ENCODE measurements at regions not wholly inside any gene's neighbourhood (a gene's known extent, or its start where the extent isn't known, plus 50 kb on each side); places are given as distances from the start of the nearest gene placed in this dataset.

DNA sequence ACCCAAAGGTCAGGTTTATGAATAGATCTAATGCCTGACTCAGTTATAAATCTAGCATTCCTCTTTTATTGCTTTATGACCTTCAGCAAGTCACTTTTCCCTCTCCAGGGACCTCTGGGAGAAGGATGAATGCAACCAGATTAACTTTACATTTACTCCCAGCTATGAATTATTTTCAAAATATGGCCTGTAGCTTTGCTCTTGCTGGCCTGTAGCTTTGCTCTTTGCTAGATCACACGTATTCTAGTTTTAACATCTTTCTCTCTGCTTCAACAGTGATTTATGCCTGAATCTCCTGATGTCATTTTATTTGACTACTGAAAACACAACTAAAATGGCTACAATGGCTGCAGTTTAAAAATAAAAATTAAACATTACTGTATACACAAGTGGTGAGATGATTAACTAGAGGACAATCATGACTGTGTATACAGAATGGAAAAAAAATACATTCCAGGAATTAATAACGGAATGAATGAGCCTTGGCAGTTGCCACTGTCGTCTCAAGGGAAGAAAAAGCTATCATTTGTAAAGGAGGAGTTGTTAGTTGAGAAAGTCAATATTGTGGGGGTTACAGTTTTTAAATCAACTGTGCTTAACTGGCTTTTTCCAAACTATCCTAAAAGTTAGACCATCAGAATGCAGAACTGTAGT, 434.5 kb upstream of the GOT2 start:
- Histone ChIP-seq H4K20me1 (ENCODE audit: insufficient read depth) (no peaks in the 10 kb centered on the region), H3K4me1 (replicated peaks; ENCODE audit: insufficient read depth) (no peaks in the 10 kb centered on the region), H3K4me3 (no peak overlapping the region), H3K27me3 (ENCODE audit: insufficient read depth, low read depth) (no peaks in the 10 kb centered on the region), H3K79me2 (ENCODE audit: low read depth) (no peaks in the 10 kb centered on the region), H3K4me2 (no peak overlapping the region), H2AFZ (no peak overlapping the region), H3K9me3 (ENCODE audit: insufficient read depth, low read depth) (no peaks in the 10 kb centered on the region), H3K36me3 (ENCODE audit: low read depth) (no peaks in the 10 kb centered on the region), H3K27ac (no peak overlapping the region), H3K9me2 (ENCODE audit: insufficient read depth) (no peaks in the 10 kb centered on the region), H3F3A (ENCODE audit: insufficient read depth, low read depth) (no peaks in the 10 kb centered on the region)
- ChIA-PET POLR2A (ENCODE audit: unreplicated experiment) (no interaction called here), CTCF (no interaction called here)
- TF ChIP-seq EZH2 (IDR thresholded peaks at IDR 0.05; ENCODE audit: low read depth) = no peak
- TF ChIP-seq, protein P1, sequence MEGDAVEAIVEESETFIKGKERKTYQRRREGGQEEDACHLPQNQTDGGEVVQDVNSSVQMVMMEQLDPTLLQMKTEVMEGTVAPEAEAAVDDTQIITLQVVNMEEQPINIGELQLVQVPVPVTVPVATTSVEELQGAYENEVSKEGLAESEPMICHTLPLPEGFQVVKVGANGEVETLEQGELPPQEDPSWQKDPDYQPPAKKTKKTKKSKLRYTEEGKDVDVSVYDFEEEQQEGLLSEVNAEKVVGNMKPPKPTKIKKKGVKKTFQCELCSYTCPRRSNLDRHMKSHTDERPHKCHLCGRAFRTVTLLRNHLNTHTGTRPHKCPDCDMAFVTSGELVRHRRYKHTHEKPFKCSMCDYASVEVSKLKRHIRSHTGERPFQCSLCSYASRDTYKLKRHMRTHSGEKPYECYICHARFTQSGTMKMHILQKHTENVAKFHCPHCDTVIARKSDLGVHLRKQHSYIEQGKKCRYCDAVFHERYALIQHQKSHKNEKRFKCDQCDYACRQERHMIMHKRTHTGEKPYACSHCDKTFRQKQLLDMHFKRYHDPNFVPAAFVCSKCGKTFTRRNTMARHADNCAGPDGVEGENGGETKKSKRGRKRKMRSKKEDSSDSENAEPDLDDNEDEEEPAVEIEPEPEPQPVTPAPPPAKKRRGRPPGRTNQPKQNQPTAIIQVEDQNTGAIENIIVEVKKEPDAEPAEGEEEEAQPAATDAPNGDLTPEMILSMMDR (conservative IDR thresholded peaks at IDR 0.05) = no peak
- no TSS peak for BruUV-seq (replicated peaks)
- DNase-seq = no peak
- intact Hi-C loops (cut with micrococcal nuclease; ENCODE audit: unreplicated experiment) = no loop called here

DNA sequence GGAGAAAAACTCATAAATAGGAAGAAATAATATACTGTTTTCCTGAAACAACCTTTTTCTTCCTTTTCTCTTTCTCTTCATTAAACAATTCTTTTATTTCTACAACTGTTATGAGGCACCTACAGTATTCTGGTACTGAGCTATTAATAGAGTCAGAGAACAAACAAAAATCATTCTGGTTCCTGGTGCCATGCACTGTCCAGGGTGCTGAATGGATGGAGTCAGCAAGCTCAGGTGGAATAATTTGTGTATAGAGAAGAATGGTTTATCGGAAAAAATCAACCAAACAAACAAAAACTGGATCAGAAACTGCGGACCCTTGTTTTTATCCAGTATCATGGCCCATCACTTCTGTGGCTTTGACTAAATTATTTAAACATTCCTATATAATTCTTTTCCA, 430.3 kb upstream of the GOT2 start:
- TF ChIP-seq, protein P1 (conservative IDR thresholded peaks at IDR 0.05) = no peak
- TF ChIP-seq EZH2 (IDR thresholded peaks at IDR 0.05; ENCODE audit: low read depth) = no peak
- Histone ChIP-seq H3K36me3 (ENCODE audit: low read depth) (no peaks in the 10 kb centered on the region), H3K27ac (no peak overlapping the region), H3K27me3 (ENCODE audit: insufficient read depth, low read depth) (no peaks in the 10 kb centered on the region; the same call in 1 of the 2 replicates), H3K4me3 (no peak overlapping the region), H3K79me2 (ENCODE audit: low read depth) (no peaks in the 10 kb centered on the region), H3K9me2 (ENCODE audit: insufficient read depth) (no peaks in the 10 kb centered on the region; the same call in 1 of the 2 replicates), H4K20me1 (ENCODE audit: insufficient read depth) (no peaks in the 10 kb centered on the region), H3K4me1 (replicated peaks; ENCODE audit: insufficient read depth) (no peaks in the 10 kb centered on the region), H3K4me2 (no peak overlapping the region), H3K9me3 (ENCODE audit: insufficient read depth, low read depth) (no peaks in the 10 kb centered on the region), H2AFZ (no peak overlapping the region), H3F3A (ENCODE audit: insufficient read depth, low read depth) (no peaks in the 10 kb centered on the region)
- no peak for DNase-seq
- intact Hi-C loops (cut with micrococcal nuclease; ENCODE audit: unreplicated experiment) = no loop called here
- CTCF ChIA-PET = no interaction called here
- POLR2A ChIA-PET (ENCODE audit: unreplicated experiment) = no interaction called here
- no TSS peak for BruUV-seq (replicated peaks)

DNA sequence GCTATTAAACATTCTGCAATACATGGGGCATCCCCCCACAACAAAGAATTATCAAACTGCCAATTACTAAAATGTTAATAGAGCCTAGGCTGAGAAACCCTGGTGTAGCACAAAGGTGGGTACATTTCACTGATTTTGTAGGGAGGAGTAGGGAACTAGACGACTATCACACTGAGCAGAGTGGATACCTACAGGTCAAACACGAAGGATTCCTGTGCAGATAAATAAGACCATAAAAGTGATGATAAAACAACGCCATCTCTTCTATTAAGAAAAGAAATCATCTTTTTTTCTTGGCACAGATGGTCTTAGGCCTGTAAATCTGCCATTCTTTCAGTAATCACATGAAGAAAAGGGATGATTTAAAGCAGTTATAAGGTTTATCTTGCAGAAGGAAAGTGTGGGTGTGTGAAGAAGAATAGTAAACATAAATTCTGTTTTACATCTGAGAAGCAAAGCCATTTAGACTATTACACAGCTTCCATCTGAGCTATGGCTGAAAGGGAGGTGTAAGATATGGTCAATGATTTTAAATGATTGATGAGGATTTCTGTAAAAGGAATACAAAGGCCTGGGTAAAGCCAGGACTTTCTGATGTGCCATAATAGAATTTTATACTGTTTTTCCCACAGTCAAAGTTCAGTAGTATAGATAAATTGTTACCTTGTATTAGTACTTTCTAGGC, 429.4 kb upstream of the GOT2 start:
- Histone ChIP-seq H3K27ac (no peak overlapping the region), H3K4me1 (replicated peaks; ENCODE audit: insufficient read depth) (no peaks in the 10 kb centered on the region), H4K20me1 (ENCODE audit: insufficient read depth) (no peaks in the 10 kb centered on the region), H3K27me3 (ENCODE audit: insufficient read depth, low read depth) (no peaks in the 10 kb centered on the region; the same call in 1 of the 2 replicates), H3K4me3 (no peak overlapping the region), H3K79me2 (ENCODE audit: low read depth) (no peaks in the 10 kb centered on the region), H3K9me2 (ENCODE audit: insufficient read depth) (no peaks in the 10 kb centered on the region; the same call in 1 of the 2 replicates), H3F3A (ENCODE audit: insufficient read depth, low read depth) (no peaks in the 10 kb centered on the region), H2AFZ (no peak overlapping the region), H3K4me2 (no peak overlapping the region), H3K9me3 (ENCODE audit: insufficient read depth, low read depth) (no peaks in the 10 kb centered on the region), H3K36me3 (ENCODE audit: low read depth) (no peaks in the 10 kb centered on the region)
- no peak for TF ChIP-seq EZH2 (IDR thresholded peaks at IDR 0.05; ENCODE audit: low read depth)
- TF ChIP-seq, protein P1 (conservative IDR thresholded peaks at IDR 0.05) = no peak
- no peak for DNase-seq
- ChIA-PET CTCF (no interaction called here), POLR2A (ENCODE audit: unreplicated experiment) (no interaction called here)
- intact Hi-C loops (cut with micrococcal nuclease; ENCODE audit: unreplicated experiment) = no loop called here
- BruUV-seq (replicated peaks) = no TSS peak

Measured in PC-9 (cell line).